ENCODE measurements at regions not wholly inside any gene's neighbourhood (a gene's known extent, or its start where the extent isn't known, plus 50 kb on each side); places are given as distances from the start of the nearest gene placed in this dataset.

GRCh38 chr6:76416821-76417605, 344.6 kb upstream of the IMPG1 start:
- no peak for TF ChIP-seq CTCF (IDR thresholded peaks at IDR 0.05; ENCODE audit: low read depth, low read length)
- POLR2A ChIA-PET, result no interaction called here
- CTCF ChIA-PET, result no interaction called here

GRCh38 chr6:76403064-76403463, 330.6 kb upstream of the IMPG1 start:
- H3K4me3 ChIP-seq (ENCODE audit: low read depth, low read length), result no peak overlapping the region
- no peaks in the 10 kb centered on the region for H3K9me3 ChIP-seq (ENCODE audit: control insufficient read depth, insufficient read depth, low read length)
- no peak for DNase-seq (ENCODE audit: low read depth, low spot score)
- ChIA-PET POLR2A (no interaction called here), CTCF (no interaction called here)
- no peak for TF ChIP-seq CTCF (IDR thresholded peaks at IDR 0.05; ENCODE audit: low read depth, low read length)
- no peaks in the 10 kb centered on the region for H3K27me3 ChIP-seq (ENCODE audit: control insufficient read depth, insufficient read depth, low read length)
- H3K27ac ChIP-seq (ENCODE audit: low read depth, low read length), result no peak overlapping the region

More at GRCh38 chr6:76416821-76417605, 344.6 kb upstream of the IMPG1 start:
- H3K4me3 ChIP-seq (ENCODE audit: low read depth, low read length), result no peak overlapping the region
- no peaks in the 10 kb centered on the region for H3K27me3 ChIP-seq (ENCODE audit: control insufficient read depth, insufficient read depth, low read length)
- no peak overlapping the region for H3K27ac ChIP-seq (ENCODE audit: low read depth, low read length)
- DNase-seq (ENCODE audit: low read depth, low spot score), result no peak
- peaks cover 8% of the 10 kb centered on the region; the same call in 1 of the 2 replicates for H3K9me3 ChIP-seq (ENCODE audit: control insufficient read depth, insufficient read depth, low read length)

GRCh38 chr6:76397966-76398365, 325.5 kb upstream of the IMPG1 start:
- no peaks in the 10 kb centered on the region for H3K9me3 ChIP-seq (ENCODE audit: control insufficient read depth, insufficient read depth, low read length)
- no peak for DNase-seq (ENCODE audit: low read depth, low spot score)
- no peak for TF ChIP-seq CTCF (IDR thresholded peaks at IDR 0.05; ENCODE audit: low read depth, low read length)
- H3K27me3 ChIP-seq (ENCODE audit: control insufficient read depth, insufficient read depth, low read length), result no peaks in the 10 kb centered on the region
- POLR2A ChIA-PET, result no interaction called here
- H3K4me3 ChIP-seq (ENCODE audit: low read depth, low read length), result no peak overlapping the region
- CTCF ChIA-PET, result no interaction called here
- no peak overlapping the region for H3K27ac ChIP-seq (ENCODE audit: low read depth, low read length)

GRCh38 chr6:76382201-76382600, 309.7 kb upstream of the IMPG1 start:
- Histone ChIP-seq H3K27me3 (ENCODE audit: control insufficient read depth, insufficient read depth, low read length) (no peaks in the 10 kb centered on the region), H3K4me3 (ENCODE audit: low read depth, low read length) (no peak overlapping the region), H3K27ac (ENCODE audit: low read depth, low read length) (no peak overlapping the region), H3K9me3 (ENCODE audit: control insufficient read depth, insufficient read depth, low read length) (peaks cover 20% of the 10 kb centered on the region)
- no peak for DNase-seq (ENCODE audit: low read depth, low spot score)
- ChIA-PET CTCF (no interaction called here), POLR2A (no interaction called here)
- TF ChIP-seq CTCF (IDR thresholded peaks at IDR 0.05; ENCODE audit: low read depth, low read length), result no peak

GRCh38 chr6:76381612-76382011, 309.1 kb upstream of the IMPG1 start:
- H3K27ac ChIP-seq (ENCODE audit: low read depth, low read length), result no peak overlapping the region
- ChIA-PET POLR2A (no interaction called here), CTCF (no interaction called here)
- no peak overlapping the region for H3K4me3 ChIP-seq (ENCODE audit: low read depth, low read length)
- peaks cover 20% of the 10 kb centered on the region for H3K9me3 ChIP-seq (ENCODE audit: control insufficient read depth, insufficient read depth, low read length)
- no peak for TF ChIP-seq CTCF (IDR thresholded peaks at IDR 0.05; ENCODE audit: low read depth, low read length)
- no peaks in the 10 kb centered on the region for H3K27me3 ChIP-seq (ENCODE audit: control insufficient read depth, insufficient read depth, low read length)
- no peak for DNase-seq (ENCODE audit: low read depth, low spot score)
